IMR-90 (cell line): ENCODE measurements at regions not wholly inside any gene's neighbourhood (a gene's known extent, or its start where the extent isn't known, plus 50 kb on each side); places are given as distances from the start of the nearest gene placed in this dataset.

ENCODE experiments used
- BHLHE40 ChIP-seq: fragments of 150-350 bp; IDR thresholded peaks from 2 replicates; pipeline ENCODE4 v1.6.1; 2016; ENCODE audit warnings: mild to moderate bottlenecking, low read depth, low read length
- CEBPB ChIP-seq: IDR thresholded peaks from 2 replicates; pipeline ENCODE4 v1.6.1; 2012; ENCODE audit warnings: low read depth, low read length, improper control_type of control experiment
- CHD1 ChIP-seq: IDR thresholded peaks from 2 replicates; pipeline ENCODE4 v1.6.1; 2012; ENCODE audit warnings: low read depth, low read length, improper control_type of control experiment
- CTCF ChIP-seq: conservative IDR thresholded peaks from 2 replicates; pipeline ENCODE4 v1.5.1; 2012; ENCODE audit warnings: mild to moderate bottlenecking, low read depth, low read length, improper control_type of control experiment
- MAFK ChIP-seq: IDR thresholded peaks from 2 replicates; pipeline ENCODE4 v1.6.1; 2012; ENCODE audit warnings: low read depth, low read length, improper control_type of control experiment
- NFE2L2 ChIP-seq: fragments of 150-350 bp; IDR thresholded peaks from 2 replicates; pipeline ENCODE4 v1.6.1; 2016; ENCODE audit warnings: low read depth, mild to moderate bottlenecking, low read length
- POLR2A ChIP-seq: IDR thresholded peaks from 2 replicates; pipeline ENCODE4 v1.6.1; 2012; ENCODE audit warnings: mild to moderate bottlenecking, low read depth, low read length
- RAD21 ChIP-seq: IDR thresholded peaks from 2 replicates; pipeline ENCODE4 v1.6.1; 2012; ENCODE audit warnings: low read length, improper control_type of control experiment
- RCOR1 ChIP-seq: IDR thresholded peaks from 2 replicates; pipeline ENCODE4 v1.6.1; 2012; ENCODE audit warnings: mild to moderate bottlenecking, low read length, improper control_type of control experiment; ENCODE audit not compliant: insufficient replicate concordance
- RFX5 ChIP-seq: IDR thresholded peaks from 2 replicates; pipeline ENCODE4 v1.8.0; 2012; ENCODE audit warnings: low read depth, mild to moderate bottlenecking, low read length, moderate library complexity
- SMC3 ChIP-seq: fragments of 150-350 bp; IDR thresholded peaks from 2 replicates; pipeline ENCODE4 v1.6.1; 2016; ENCODE audit warnings: low read depth, mild to moderate bottlenecking, antibody characterized with exemption, low read length, moderate library complexity
- TF ChIP-seq, protein P1 (sequence below): fragments of 150-350 bp; IDR thresholded peaks from 2 replicates; pipeline ENCODE4 v1.6.1; 2016; ENCODE audit warnings: low read depth, mild to moderate bottlenecking, low read length, moderate library complexity, borderline replicate concordance
- TF ChIP-seq, protein P2 (sequence below): fragments of 150-350 bp; IDR thresholded peaks from 2 replicates; pipeline ENCODE4 v1.6.1; 2017; ENCODE audit warnings: mild to moderate bottlenecking, antibody characterized with exemption, low read length, low read depth

DNA sequence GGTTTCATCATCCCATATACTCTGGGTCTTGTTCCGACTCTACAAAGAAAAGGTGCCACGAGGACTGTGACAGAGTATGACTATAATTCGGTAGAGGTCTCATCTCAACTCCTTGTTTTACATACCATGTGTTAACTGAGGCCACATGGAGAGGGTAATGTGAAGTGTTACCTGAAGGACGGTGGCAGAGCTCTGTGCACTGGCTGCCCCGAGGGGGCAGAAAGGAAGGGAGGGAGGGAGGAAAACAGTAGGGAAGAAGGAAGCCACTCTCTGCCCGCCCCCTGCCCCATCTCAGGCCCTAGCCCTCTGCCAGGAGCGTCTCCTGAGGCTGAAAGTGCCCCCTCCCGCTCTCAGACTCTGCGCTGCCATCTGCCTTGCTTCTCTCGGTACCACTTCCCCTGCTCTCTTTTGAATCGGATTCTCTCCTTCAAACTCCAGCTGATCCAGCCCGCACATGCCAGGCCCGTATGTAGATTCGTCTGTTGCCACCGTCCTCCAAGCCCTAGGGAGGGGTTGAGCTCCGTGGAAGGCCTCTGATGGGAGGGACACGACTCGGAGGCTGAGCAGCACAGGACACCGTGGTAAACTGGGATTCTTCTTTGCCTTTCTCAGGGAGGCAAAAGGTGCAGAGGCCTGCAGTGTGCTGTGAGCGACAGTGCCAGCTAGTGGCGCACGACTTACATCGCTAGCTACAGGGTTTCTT lies 70.5 kb upstream of the ATP10A start:
- TF ChIP-seq CTCF: peak; percentile 94
- TF ChIP-seq, protein P1, sequence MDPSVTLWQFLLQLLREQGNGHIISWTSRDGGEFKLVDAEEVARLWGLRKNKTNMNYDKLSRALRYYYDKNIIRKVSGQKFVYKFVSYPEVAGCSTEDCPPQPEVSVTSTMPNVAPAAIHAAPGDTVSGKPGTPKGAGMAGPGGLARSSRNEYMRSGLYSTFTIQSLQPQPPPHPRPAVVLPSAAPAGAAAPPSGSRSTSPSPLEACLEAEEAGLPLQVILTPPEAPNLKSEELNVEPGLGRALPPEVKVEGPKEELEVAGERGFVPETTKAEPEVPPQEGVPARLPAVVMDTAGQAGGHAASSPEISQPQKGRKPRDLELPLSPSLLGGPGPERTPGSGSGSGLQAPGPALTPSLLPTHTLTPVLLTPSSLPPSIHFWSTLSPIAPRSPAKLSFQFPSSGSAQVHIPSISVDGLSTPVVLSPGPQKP: no peak
- TF ChIP-seq, protein P2, sequence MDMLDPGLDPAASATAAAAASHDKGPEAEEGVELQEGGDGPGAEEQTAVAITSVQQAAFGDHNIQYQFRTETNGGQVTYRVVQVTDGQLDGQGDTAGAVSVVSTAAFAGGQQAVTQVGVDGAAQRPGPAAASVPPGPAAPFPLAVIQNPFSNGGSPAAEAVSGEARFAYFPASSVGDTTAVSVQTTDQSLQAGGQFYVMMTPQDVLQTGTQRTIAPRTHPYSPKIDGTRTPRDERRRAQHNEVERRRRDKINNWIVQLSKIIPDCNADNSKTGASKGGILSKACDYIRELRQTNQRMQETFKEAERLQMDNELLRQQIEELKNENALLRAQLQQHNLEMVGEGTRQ: no peak
- TF ChIP-seq CHD1: no peak; the same call in 1 of the 2 replicates
- TF ChIP-seq POLR2A: peak; percentile 58; the same call in 1 of the 2 replicates
- TF ChIP-seq MAFK: no peak
- no peak for TF ChIP-seq NFE2L2
- peak; percentile 91 for TF ChIP-seq SMC3
- TF ChIP-seq RFX5: no peak
- no peak for TF ChIP-seq CEBPB
- no peak for TF ChIP-seq RCOR1
- TF ChIP-seq RAD21: peak; percentile 97
- TF ChIP-seq BHLHE40: no peak
